HG02678 (cell line): ENCODE measurements at regions not wholly inside any gene's neighbourhood (a gene's known extent, or its start where the extent isn't known, plus 50 kb on each side); places are given as distances from the start of the nearest gene placed in this dataset.
A peak's percentile ranks its signal among the peaks of the same experiment; 100 is the strongest.
"Not testable (repeated sequence)": the region's sequence is repeated elsewhere in the genome, so short reads cannot be mapped to it uniquely, and the experiment has no call there.

Experiments used
- ATAC-seq: cut with Tn5 transposase; IDR thresholded peaks from one replicate; pipeline ENCODE4 v1.9.1; 2021; ENCODE audit warnings: mild to moderate bottlenecking, moderate library complexity; ENCODE audit not compliant: unreplicated experiment

DNA sequence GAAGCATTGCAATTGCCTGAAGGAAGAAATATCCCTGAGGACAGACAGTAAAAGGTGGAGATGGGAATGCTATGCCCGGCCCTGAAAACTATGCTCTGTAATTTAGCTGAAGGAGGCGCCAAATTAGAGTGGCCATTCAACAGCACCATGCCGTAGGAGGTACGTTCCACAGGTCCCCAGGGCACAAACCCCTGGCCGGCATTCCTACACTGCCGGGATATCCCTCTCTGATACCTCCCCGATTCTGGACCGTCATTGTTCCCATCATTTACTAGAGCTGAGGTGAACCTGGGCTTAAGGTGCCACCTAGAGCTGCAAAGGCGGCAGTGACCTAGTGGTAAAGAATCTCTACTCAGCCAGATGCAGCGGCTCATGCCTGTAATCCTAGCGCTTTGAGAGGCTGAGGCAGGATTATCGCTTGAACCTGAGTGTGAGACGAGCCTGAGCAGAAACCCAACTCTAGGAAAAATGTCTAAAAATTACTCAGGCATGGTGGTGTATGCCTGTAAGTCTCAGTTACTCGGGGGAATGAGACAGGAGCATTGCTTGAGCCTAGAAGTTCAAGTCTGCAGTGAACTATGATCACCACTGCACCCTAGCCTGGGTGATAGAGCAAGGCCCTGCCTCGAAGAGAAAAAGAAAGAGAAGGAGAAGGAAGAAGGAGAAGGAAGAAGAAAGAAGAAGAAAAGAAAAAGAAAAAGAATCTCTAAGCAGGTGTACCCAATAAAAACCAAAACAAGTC is 53.0 kb upstream of the TNKS2 start:
- no peak for ATAC-seq

- no peak for ATAC-seq
These were observed 54.8 kb upstream of the TNKS2 start for GRCh38 chr10:91743465-91743864.

GRCh38 chr10:91742229-91742628 is 56.0 kb upstream of the TNKS2 start:
- no peak for ATAC-seq

DNA sequence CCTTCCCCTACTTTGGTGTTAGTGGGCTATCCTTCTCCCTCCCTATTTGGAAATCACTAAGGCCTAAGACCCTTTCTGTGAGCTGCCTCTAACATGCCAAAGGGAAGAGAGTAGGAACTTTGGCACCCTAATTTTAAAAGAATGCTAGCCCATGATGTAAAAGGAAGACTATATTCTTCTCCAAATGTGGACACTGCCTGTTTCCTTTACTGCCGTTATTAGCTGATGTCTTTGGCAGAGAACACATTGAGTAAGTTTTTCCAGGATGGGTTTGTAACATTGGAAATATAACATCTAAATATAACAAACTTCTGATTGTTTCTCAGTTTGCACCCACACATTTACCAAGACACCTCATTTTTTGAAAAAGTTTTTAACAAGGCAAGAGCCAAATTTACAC is 56.9 kb upstream of the TNKS2 start:
- no peak for ATAC-seq

DNA sequence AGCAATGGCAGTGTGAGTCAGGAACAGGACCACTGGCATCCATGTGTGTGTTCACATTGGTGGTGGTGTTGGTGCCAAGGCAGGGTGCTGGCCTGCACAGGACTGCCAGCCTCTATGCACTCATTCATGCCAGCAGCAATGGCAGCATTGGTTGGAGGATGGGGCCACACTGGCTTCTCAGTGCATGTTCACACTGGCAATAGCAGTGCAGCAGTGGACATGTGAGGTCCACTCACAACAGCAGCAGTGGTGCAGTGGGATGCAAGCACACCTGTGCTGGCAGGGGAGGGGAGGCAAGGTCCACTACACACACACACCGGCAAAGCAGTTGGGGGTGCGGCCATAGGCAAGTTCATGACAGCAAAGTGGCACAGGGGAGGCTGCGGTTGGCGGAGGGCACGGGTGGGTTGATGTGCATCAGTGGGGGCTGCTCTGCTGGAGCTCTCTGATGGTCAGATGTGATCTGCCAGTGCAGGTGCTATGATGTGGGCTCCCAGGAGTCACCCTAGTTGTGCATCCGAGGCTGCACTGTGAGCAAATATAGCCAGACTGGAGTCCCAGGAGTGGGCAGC is 57.8 kb upstream of the TNKS2 start:
- ATAC-seq: no peak

DNA sequence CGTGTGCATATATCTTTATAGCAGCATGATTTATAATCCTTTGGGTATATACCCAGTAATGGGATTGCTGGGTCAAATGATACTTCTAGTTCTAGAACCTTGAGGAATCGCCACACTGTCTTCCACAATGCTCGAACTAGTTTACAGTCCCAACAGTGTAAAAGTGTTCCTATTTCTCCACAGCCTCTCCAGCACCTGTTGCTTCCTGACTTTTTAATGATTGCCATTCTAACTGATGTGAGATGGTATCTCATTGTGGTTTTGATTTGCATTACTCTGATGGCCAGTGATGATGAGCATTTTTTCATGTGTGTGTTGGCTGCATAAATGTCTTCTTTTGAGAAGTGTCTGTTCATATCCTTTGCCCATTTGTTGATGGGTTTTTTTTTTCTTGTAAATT is 66.0 kb upstream of the TNKS2 start:
- ATAC-seq: not testable (repeated sequence)

DNA sequence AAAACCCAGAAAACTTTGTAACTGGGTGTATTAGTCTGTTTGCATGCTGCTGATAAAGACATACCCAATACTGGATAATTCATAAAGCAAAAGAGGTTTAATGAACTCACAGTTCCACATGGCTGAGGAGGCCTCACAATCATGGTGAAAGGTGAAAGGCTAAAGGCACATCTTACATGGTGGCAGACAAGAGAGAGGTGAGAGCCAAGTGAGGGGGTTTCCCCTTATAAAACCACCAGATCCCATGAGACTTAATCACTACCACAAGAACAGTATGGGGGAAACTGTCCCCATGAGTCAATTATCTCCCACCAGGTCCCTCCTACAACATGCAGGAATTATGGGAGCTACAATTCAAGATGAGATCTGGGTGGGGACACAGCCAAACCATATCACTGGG is 68.9 kb upstream of the TNKS2 start:
- not testable (repeated sequence) for ATAC-seq

DNA sequence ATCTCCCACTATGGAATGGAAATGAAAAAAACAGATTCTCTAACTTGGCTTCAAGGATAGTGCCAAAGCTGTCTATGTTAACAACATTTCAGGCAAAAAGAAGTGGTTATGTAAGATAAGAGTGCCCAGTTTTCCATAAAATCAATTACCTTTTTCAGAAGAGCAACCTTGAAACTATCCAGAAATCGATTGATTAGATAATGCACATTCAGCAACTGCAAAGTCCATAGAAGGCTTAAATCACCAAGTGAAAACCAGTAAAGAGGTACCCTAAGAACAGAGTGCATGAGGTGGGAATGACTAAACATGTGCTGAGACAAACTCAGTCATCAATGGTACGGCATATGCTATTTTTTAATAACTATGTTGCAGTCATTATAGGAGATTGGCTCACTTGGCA is 71.9 kb upstream of the TNKS2 start:
- ATAC-seq: no peak

DNA sequence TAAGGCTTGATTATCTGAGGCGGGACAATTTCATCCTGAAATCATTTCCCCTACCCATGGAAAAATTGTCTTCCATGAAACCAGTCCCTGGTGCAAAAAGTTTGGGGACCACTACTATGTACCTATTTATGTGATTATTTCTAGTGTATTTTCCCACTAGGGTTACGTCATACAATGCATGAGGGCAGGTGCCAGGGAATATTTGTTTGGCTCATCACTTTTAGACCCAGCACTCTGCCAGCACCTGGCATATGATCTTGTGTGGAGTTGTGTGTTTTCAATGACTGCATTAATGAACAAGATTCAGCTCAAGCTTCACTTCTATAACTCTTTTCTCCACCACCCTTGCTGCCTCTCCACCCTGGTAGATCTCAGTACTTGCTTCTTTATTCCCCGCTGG is 73.3 kb upstream of the TNKS2 start:
- ATAC-seq: no peak

DNA sequence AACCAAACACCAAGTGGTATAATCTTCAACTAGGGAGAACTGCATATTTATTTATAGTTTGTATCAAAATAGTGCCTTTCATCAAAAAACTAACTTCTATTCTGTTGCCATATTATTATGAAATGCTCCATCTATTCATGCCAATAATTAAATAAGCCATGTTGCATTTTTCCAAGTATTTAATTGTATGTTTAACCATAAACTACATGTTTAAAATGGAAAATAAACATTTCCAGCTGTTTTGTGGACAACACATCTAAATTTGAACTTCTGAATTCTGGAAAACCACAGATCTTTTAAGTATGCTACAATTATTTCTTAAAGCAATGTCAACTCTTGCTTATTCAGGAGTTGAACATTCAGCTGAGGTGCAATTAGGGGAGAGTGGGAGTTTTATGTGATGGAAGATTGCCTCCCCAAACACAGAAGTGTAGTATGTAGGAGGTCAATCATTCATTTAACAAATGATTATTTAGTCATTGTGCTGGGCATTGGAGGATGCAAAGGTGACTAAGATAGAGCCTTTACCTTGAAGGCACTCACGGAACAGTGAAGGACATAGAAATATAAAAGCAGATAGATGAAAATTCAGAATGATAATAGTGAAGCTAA is 80.7 kb upstream of the PPP1R3C start:
- ATAC-seq: no peak

DNA sequence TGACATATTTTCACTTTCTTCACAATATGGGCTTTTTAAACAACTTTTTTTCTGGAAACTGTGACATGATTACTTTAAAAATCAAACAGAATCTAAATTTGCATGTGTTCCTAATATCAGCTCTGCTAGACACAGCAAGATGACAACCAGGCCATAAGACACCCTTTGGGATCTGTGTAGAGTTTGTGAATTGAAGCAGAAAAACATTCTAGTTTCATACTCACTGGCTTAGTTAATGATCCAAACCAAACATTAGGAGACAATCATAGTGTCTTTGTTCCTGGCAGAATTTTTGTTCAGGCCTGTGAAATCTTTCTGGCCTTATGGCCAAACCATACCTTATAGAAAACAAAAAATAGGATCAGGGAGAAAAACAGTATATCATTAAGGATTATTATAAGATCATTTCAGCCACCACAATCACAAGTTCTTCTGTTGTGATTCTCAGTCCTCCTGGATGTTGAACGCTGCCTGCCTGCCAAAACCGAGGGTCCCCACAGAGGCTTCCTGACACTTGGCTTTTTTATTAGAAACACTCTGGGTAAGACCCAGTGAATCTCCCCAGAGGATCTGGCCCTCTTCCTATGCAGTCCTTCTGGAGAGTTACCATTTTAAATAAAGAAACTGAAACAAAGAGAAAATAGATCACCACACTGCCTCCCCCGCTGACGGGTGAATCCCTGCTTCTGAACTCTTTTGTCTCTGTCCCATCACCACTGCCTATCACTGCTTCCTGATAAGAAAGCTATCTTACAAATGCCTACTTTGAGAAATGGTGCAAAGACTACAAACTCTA is 79.2 kb upstream of the PPP1R3C start:
- peak; percentile 79 for ATAC-seq

- ATAC-seq: no peak
These were observed 76.5 kb upstream of the PPP1R3C start for GRCh38 chr10:91709394-91709798.

GRCh38 chr10:91708174-91708861 is 75.4 kb upstream of the PPP1R3C start:
- no peak for ATAC-seq

- ATAC-seq: no peak
These were observed 74.4 kb upstream of the PPP1R3C start for GRCh38 chr10:91707236-91707635.

- no peak for ATAC-seq
These were observed 73.2 kb upstream of the PPP1R3C start for GRCh38 chr10:91705948-91706670.

DNA sequence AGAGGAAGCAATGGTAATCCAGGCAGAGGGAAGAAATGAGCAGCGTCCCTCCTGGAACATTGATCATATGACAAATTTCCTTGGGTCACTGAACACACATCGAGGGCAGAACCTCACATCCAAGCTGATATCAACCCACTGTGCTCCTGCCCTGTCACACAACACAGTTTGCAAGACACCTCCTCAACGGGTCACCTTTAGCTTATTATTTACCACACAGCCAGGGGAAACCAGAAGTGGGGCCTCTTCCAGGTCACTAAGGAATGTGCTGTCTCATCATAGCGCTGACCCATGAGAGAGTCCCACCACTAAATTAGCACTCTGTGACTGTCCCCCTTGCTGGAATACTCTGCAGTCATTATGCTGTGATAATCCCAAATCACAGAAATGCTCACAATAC is 69.7 kb upstream of the PPP1R3C start:
- no peak for ATAC-seq

DNA sequence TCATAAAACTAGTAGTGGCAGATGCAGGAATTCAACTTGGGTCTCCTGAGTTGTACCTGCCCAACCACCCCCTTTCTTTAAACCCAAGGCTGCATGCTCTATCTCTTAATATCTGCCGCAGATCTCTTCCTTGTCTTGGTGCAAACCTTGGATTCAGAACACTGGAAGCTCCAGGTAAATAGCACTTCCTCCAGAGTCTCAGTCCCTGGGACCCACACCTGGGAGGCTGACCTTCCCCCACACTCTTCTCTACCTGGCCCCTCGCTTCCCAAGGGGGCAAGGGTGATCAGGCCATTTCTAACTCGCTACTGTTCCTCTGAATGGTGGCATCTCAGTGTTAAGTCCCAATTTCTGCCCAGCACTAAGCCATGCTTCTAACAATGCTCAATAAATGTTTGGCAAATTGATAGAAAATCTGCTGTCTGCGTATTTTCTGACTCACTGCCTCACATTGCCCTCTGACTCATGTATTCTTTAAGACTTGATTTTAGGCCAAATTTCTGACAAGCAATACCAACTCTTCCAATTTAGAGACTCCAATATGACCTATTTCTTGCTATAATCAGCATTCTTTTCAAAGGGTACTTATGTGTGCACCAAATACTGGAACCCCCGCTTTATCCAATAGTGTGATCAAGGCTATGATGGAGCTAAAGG is 68.0 kb upstream of the PPP1R3C start:
- no peak for ATAC-seq

- no peak for ATAC-seq
These were observed 67.4 kb upstream of the PPP1R3C start for GRCh38 chr10:91700273-91700672.

DNA sequence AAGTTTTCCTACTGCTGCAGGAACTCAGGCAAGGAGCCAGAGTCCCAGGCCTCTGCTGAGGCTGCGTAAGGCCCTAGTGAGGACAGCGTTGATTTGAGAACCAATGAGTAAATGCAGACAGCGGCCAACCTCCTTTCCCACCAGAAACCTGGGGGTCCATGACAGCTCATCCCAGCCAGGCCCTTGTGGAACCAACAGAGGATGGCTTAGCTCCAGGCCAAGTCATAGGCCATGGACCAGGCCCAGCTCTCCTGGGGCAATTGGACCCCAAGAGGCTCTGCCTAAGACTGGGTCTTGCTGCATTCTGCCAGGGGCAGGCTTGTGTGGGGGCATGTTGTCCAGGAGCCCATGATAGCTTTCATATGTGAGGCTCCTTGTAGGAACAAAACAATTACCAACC is 65.4 kb upstream of the PPP1R3C start:
- ATAC-seq: no peak
